Esophagus (tissue), 2 donors: ENCODE measurements at regions not wholly inside any gene's neighbourhood (a gene's known extent, or its start where the extent isn't known, plus 50 kb on each side); places are given as distances from the start of the nearest gene placed in this dataset.

Experiments used
- H3K27ac ChIP-seq, 2 donors: one replicate each; pipeline ENCODE4 v1.5.1; 2013; ENCODE audit warnings: low read depth in 2 of 2, mild to moderate bottlenecking in 2 of 2, inconsistent platforms in 1 of 2, low read length in 1 of 2, moderate library complexity in 1 of 2
- H3K27me3 ChIP-seq, 2 donors: one replicate each; pipeline ENCODE4 v1.6.1; 2013; ENCODE audit warnings: low read length in 2 of 2, control low read depth in 1 of 2, mild to moderate bottlenecking in 1 of 2; ENCODE audit not compliant: insufficient read depth in 2 of 2, control insufficient read depth in 1 of 2
- H3K36me3 ChIP-seq, 2 donors: one replicate each; pipeline ENCODE4 v1.6.1; 2013; ENCODE audit warnings: low read length in 1 of 2; ENCODE audit not compliant: control insufficient read depth in 2 of 2, insufficient read depth in 2 of 2
- H3K4me1 ChIP-seq, 2 donors: one replicate each; pipeline ENCODE4 v1.6.1; 2013; ENCODE audit warnings: low read length in 1 of 2; ENCODE audit not compliant: control insufficient read depth in 2 of 2, insufficient read depth in 2 of 2
- H3K4me3 ChIP-seq, 2 donors: one replicate each; pipeline ENCODE4 v1.5.1; 2013; ENCODE audit warnings: low read length in 2 of 2, mild to moderate bottlenecking in 2 of 2, low read depth in 1 of 2, moderate library complexity in 1 of 2
- H3K9me3 ChIP-seq, 2 donors: one replicate each; pipeline ENCODE4 v1.6.1; 2013; ENCODE audit warnings: mild to moderate bottlenecking in 2 of 2, low read depth in 1 of 2, low read length in 1 of 2, moderate library complexity in 1 of 2; ENCODE audit not compliant: control insufficient read depth in 2 of 2, insufficient read depth in 1 of 2
- WGBS, 2 donors: extraction: QIAGEN DNeasy Blood & Tissue Kit; methylation state at CpG; one replicate each; pipeline ENCODE4 v1.1.7; 2013; 5-methylcytosine and 5-hydroxymethylcytosine counted together
- donor health status: healthy with polysubstance abuse.
- donor health status: Bipolar disorder and iron deficiency.

- Histone ChIP-seq H3K27ac (no peak overlapping the region), H3K27me3 (no peaks in the 10 kb centered on the region), H3K4me1 (no peaks in the 10 kb centered on the region), H3K36me3 (no peaks in the 10 kb centered on the region), H3K4me3 (no peak overlapping the region), H3K9me3 (no peaks in the 10 kb centered on the region)
- 71 to 76% methylated on average over 2 of the region's 2 CpGs for WGBS, 2 donors
These were observed 80.3 kb downstream of the ACTBL2 start for GRCh38 chr5:57402348-57402747.

DNA sequence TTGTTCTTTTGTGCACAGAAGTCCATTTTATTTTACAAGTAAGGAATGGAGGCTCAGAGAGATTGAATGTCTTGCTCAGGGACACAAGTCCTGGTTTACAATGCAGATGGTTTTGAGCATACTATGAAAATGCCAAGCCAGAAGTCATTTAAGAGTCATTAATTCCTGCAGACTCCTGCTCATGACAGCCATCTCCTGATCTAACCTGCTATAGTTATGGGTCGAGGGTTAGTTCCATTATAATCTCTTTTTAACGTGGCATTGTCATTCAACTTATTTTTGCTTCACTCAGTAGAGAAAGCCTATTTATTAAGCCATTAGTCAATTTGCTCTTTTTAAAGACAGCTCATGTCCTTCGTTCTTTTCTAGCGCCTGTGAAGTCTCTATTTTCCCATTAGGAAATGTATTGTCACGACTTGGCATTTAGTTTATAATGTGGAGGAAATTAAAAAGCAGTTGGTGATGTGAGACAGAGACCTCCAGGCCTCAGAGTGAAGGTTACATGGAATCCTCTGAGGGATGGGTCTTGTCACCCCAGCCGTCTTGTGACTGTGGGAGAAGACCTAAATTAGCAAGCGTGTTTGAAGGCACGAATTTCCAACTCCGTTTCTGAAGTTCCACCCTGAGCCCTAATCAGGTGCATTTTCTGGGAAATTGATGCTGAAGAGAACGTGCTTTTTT lies 84.1 kb downstream of the ACTBL2 start:
- WGBS, 2 donors = 83 to 85% methylated on average over 10 of the region's 10 CpGs
- H3K27ac ChIP-seq = no peak overlapping the region

GRCh38 chr5:57396701-57397100 lies 85.9 kb downstream of the ACTBL2 start:
- Histone ChIP-seq H3K27me3 (no peaks in the 10 kb centered on the region), H3K36me3 (no peaks in the 10 kb centered on the region), H3K27ac (no peak overlapping the region), H3K9me3 (no peaks in the 10 kb centered on the region), H3K4me3 (no peak overlapping the region), H3K4me1 (no peaks in the 10 kb centered on the region)
- 55 to 60% methylated on average over 3 of the region's 3 CpGs for WGBS, 2 donors

More for the DNA sequence above, 84.1 kb downstream of the ACTBL2 start:
- H3K27me3 ChIP-seq = no peaks in the 10 kb centered on the region
- no peaks in the 10 kb centered on the region for H3K4me1 ChIP-seq
- no peaks in the 10 kb centered on the region for H3K9me3 ChIP-seq
- H3K36me3 ChIP-seq = no peaks in the 10 kb centered on the region
- no peak overlapping the region for H3K4me3 ChIP-seq

DNA sequence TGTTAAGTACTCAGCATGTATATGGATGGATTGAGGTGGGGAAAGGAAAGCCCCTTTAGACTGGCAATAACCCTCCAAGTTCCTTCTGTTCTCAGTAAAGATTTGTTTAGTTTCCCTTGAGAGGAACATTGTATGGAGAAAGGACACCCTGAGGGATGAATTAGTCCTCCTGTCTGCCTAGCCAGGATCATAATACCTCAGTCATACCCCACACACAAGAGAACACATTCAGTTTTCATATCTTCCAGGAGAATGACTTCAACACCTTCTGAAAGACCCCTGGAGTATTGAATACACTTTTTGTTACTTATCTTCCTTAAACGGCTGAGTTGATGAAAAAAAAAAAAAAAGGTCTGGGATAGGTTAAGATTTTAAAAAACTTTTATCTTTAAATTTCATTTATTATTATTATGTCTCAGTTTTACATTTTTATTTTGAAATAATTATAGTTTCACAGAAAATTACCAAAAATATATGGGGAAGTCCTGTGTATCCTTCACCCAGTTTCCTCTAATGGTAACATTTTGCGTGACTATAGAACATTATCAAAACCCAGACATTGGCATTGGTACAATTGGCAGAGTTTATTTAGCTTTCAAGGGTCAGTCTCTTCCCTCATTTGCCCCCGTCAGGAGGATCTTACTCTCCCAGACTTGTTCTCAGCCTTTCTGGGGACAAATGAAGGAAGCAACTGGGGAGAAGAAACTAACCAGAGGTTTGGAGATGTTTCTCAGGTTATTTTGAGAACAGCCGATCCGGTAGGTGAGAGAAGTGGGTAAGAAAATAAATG lies 88.0 kb downstream of the ACTBL2 start:
- Histone ChIP-seq H3K9me3 (no peaks in the 10 kb centered on the region), H3K36me3 (no peaks in the 10 kb centered on the region), H3K27ac (no peak overlapping the region), H3K4me3 (no peak overlapping the region), H3K27me3 (no peaks in the 10 kb centered on the region), H3K4me1 (no peaks in the 10 kb centered on the region)
- 79 to 86% methylated on average over 5 of the region's 5 CpGs for WGBS, 2 donors

DNA sequence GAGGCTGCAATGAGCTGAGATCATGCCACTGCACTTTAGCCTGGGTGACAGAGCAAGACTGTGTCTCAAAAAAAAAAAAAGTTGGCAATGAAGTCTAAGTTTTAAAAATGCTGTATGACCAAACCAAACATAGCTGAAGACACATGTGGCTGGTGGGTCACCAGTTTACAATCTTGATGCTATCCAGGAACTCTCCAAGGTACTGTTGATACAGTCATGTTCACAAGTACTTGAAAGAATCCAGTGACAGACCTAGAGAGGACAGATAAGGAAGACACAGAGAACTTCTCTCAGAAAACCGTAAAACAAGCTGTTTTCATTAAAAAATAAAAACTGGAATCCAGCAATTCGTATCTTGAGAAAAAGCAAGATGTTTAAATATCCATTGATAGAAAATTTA lies 95.7 kb downstream of the ACTBL2 start:
- 78 to 82% methylated on average over 2 of the region's 2 CpGs for WGBS, 2 donors
- H3K36me3 ChIP-seq = no peaks in the 10 kb centered on the region
- H3K4me1 ChIP-seq = no peaks in the 10 kb centered on the region
- H3K27me3 ChIP-seq = no peaks in the 10 kb centered on the region
- no peak overlapping the region for H3K4me3 ChIP-seq
- H3K27ac ChIP-seq = no peak overlapping the region
- H3K9me3 ChIP-seq = peaks cover 0 to 6% of the 10 kb centered on the region in 2 donors

GRCh38 chr5:57383093-57383861 lies 99.3 kb downstream of the ACTBL2 start:
- Histone ChIP-seq H3K27me3 (no peaks in the 10 kb centered on the region), H3K9me3 (peaks cover 0 to 6% of the 10 kb centered on the region in 2 donors), H3K4me3 (no peak overlapping the region), H3K4me1 (no peaks in the 10 kb centered on the region), H3K36me3 (no peaks in the 10 kb centered on the region), H3K27ac (no peak overlapping the region)
- WGBS, 2 donors = 21 to 31% methylated on average over 9 of the region's 9 CpGs

GRCh38 chr5:57382655-57383054 lies 100.0 kb downstream of the ACTBL2 start:
- no peaks in the 10 kb centered on the region for H3K27me3 ChIP-seq
- no peaks in the 10 kb centered on the region for H3K4me1 ChIP-seq
- WGBS, 2 donors = 76 to 85% methylated on average over 2 of the region's 2 CpGs
- H3K27ac ChIP-seq = no peak overlapping the region
- H3K9me3 ChIP-seq = peaks cover 0 to 6% of the 10 kb centered on the region in 2 donors
- no peaks in the 10 kb centered on the region for H3K36me3 ChIP-seq
- no peak overlapping the region for H3K4me3 ChIP-seq

- Histone ChIP-seq H3K9me3 (no peaks in the 10 kb centered on the region), H3K4me3 (no peak overlapping the region), H3K36me3 (no peaks in the 10 kb centered on the region), H3K27ac (no peak overlapping the region), H3K27me3 (no peaks in the 10 kb centered on the region), H3K4me1 (no peaks in the 10 kb centered on the region)
- 54 to 62% methylated on average over 2 of the region's 2 CpGs for WGBS, 2 donors
These were observed 112.2 kb downstream of the ACTBL2 start for GRCh38 chr5:57370376-57370775.

DNA sequence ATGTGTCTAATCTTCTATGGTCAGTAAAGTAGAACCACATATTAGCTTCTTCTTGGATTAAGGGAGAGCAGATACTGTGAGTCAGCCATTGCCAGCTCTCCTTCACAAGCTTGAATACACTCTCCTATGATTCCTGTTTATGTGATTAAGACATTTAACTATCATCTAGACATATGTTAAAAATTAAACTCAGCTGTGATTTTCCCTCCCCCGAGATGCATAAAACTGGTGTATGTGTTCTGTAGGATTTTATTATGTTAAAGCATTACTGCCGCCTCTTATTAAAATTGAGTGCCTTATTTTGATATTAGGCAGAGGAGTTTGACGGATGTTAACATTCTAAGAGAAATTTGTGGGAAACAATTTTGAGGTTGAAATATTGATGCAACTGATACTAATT lies 114.6 kb downstream of the ACTBL2 start:
- H3K9me3 ChIP-seq = no peaks in the 10 kb centered on the region
- no peaks in the 10 kb centered on the region for H3K4me1 ChIP-seq
- H3K27me3 ChIP-seq = no peaks in the 10 kb centered on the region
- 88 to 92% methylated on average over 3 of the region's 3 CpGs for WGBS, 2 donors
- no peak overlapping the region for H3K4me3 ChIP-seq
- H3K27ac ChIP-seq = no peak overlapping the region
- H3K36me3 ChIP-seq = no peaks in the 10 kb centered on the region
